HCT116 (cell line): ENCODE measurements at regions not wholly inside any gene's neighbourhood (a gene's known extent, or its start where the extent isn't known, plus 50 kb on each side); places are given as distances from the start of the nearest gene placed in this dataset.

Experiments used
- ATAC-seq: fragments of 200-7000 bp; cut with Tn5 transposase; 2 replicates; pipeline ENCODE4 v1.9.1; 2020; ENCODE audit warnings: mild to moderate bottlenecking, moderate library complexity
- BruUV-seq: library from RNA; stranded (reverse); fragments of 400-500 nt; replicated peaks from 2 replicates; lab custom pipeline; 2021; lab: Mats Ljungman, UMichigan
- CTCF ChIA-PET: fragments of 300-600 bp; sonication (Branson Sonifier 250); formaldehyde crosslinking; loops from one replicate; lab custom pipeline; 2021; ENCODE audit warnings: antibody characterized with exemption; lab: Charles Lee
- POLR2A ChIA-PET: fragments of 300-600, 350-600 bp; sonication (Branson Sonifier 250); formaldehyde crosslinking; loops from one replicate; lab custom pipeline; 2021; ENCODE audit warnings: antibody characterized with exemption; lab: Charles Lee
- RAD21 ChIA-PET, 2 experiments: fragments of 300-600 bp; sonication (Branson Sonifier 250); formaldehyde crosslinking; loops; one replicate each; lab custom pipeline; 2023; ENCODE audit warnings: low total read pairs in 2 of 2; ENCODE audit not compliant: uncharacterized antibody in 2 of 2, unreplicated experiment in 2 of 2, low non-redundant PET in 1 of 2; lab: Charles Lee
- DNase-seq: peaks from one replicate; pipeline ENCODE4 v3.0.0-alpha.2; 2010; ENCODE audit warnings: low read depth, low spot score
- H2AFZ ChIP-seq: fragments of 200-600 bp; shearing (Covaris generic), sonication (generic); 2 replicates; pipeline ENCODE4 v1.6.1; 2017; ENCODE audit warnings: low read depth, mixed run types, mixed read lengths, antibody characterized with exemption, low read length; ENCODE audit not compliant: poor library complexity, severe bottlenecking
- H3K27ac ChIP-seq: 2 replicates; pipeline ENCODE4 v1.5.1; 2012; ENCODE audit warnings: low read depth, low read length
- H3K27me3 ChIP-seq: fragments of 200-600 bp; sonication (generic); 2 replicates; pipeline ENCODE4 v1.6.1; 2016; ENCODE audit warnings: mixed run types, low read length, mixed read lengths; ENCODE audit not compliant: insufficient read depth
- H3K36me3 ChIP-seq, 2 experiments: fragments of 200-500 bp in 1 of 2; fragments of 200-600 bp in 1 of 2; sonication (Bioruptor generic) in 1 of 2; sonication (generic) in 1 of 2; 2 replicates each; pipeline versions ENCODE4 v1.5.1 to v1.6.1; 2014 to 2016; ENCODE audit warnings: low read length in 2 of 2, inconsistent platforms in 1 of 2, mixed read lengths in 1 of 2, mixed run types in 1 of 2; ENCODE audit not compliant: insufficient read depth in 2 of 2, control insufficient read depth in 1 of 2
- H3K4me1 ChIP-seq, 2 experiments: fragments of 200-600 bp in 1 of 2; sonication (generic) in 1 of 2; 2 replicates each; pipeline versions ENCODE4 v1.5.1 to v1.6.1; 2012 to 2017; ENCODE audit warnings: low read length in 2 of 2, inconsistent platforms in 1 of 2, mild to moderate bottlenecking in 1 of 2, mixed read lengths in 1 of 2, mixed run types in 1 of 2, moderate library complexity in 1 of 2; ENCODE audit not compliant: insufficient read depth in 2 of 2, control insufficient read depth in 1 of 2
- H3K4me2 ChIP-seq: fragments of 200-600 bp; sonication (generic); 2 replicates; pipeline ENCODE4 v1.6.1; 2017; ENCODE audit warnings: mixed run types, low read length, mixed read lengths
- H3K4me3 ChIP-seq, 2 experiments: fragments of 200-600 bp in 1 of 2; sonication (generic) in 1 of 2; replicated peaks in 1 of 2; 2 replicates each; pipeline ENCODE4 v1.5.1; 2011 to 2016; ENCODE audit warnings: low read length in 2 of 2, control low read depth in 1 of 2, low read depth in 1 of 2, mild to moderate bottlenecking in 1 of 2, mixed read lengths in 1 of 2, mixed run types in 1 of 2
- H3K79me2 ChIP-seq: fragments of 200-600 bp; sonication (generic); 2 replicates; pipeline ENCODE4 v1.6.1; 2017; ENCODE audit warnings: mild to moderate bottlenecking, mixed run types, low read length, moderate library complexity, mixed read lengths; ENCODE audit not compliant: insufficient read depth
- H3K9ac ChIP-seq: fragments of 200-600 bp; sonication (generic); 2 replicates; pipeline ENCODE4 v1.6.1; 2016; ENCODE audit warnings: low read length, mixed read lengths
- H3K9me2 ChIP-seq: fragments of 200-600 bp; sonication (generic), shearing (Covaris generic); 2 replicates; pipeline ENCODE4 v1.6.1; 2017; ENCODE audit warnings: mixed run types, mild to moderate bottlenecking, moderate library complexity; ENCODE audit not compliant: insufficient read depth
- H3K9me3 ChIP-seq, 2 experiments: fragments of 200-500 bp in 1 of 2; fragments of 200-600 bp in 1 of 2; sonication (Bioruptor generic) in 1 of 2; sonication (generic) in 1 of 2; 2 replicates each; pipeline ENCODE4 v1.6.1; 2014 to 2017; ENCODE audit warnings: low read length in 2 of 2, mixed read lengths in 2 of 2, inconsistent platforms in 1 of 2, low read depth in 1 of 2, mild to moderate bottlenecking in 1 of 2, mixed run types in 1 of 2, moderate library complexity in 1 of 2; ENCODE audit not compliant: control insufficient read depth in 1 of 2, insufficient read depth in 1 of 2
- H4K20me1 ChIP-seq: fragments of 200-600 bp; sonication (generic), shearing (Covaris generic); 2 replicates; pipeline ENCODE4 v1.6.1; 2017; ENCODE audit warnings: mixed run types, mild to moderate bottlenecking, moderate library complexity; ENCODE audit not compliant: insufficient read depth
- ATF3 ChIP-seq: IDR thresholded peaks from 2 replicates; pipeline ENCODE4 v1.6.1; 2012
- CBX3 ChIP-seq: IDR thresholded peaks from 2 replicates; pipeline ENCODE4 v1.6.1; 2012; ENCODE audit warnings: low read depth
- EGR1 ChIP-seq: IDR thresholded peaks from 2 replicates; pipeline ENCODE4 v1.6.1; 2012; ENCODE audit warnings: low read depth
- ELF1 ChIP-seq: IDR thresholded peaks from 2 replicates; pipeline ENCODE4 v1.6.1; 2012; ENCODE audit warnings: low read depth, borderline replicate concordance
- EZH2 ChIP-seq: fragments of 200-600 bp; sonication (generic); IDR thresholded peaks from 2 replicates; pipeline ENCODE4 v1.6.1; 2017; ENCODE audit warnings: antibody characterized with exemption, mixed run types
- EZH2phosphoT487 ChIP-seq: fragments of 200-600 bp; IDR thresholded peaks from 2 replicates; pipeline ENCODE4 v1.6.1; 2018; ENCODE audit warnings: antibody characterized with exemption, borderline replicate concordance
- FOSL1 ChIP-seq: IDR thresholded peaks from 2 replicates; pipeline ENCODE4 v1.6.1; 2012; ENCODE audit warnings: low read depth
- JUND ChIP-seq: IDR thresholded peaks from 2 replicates; pipeline ENCODE4 v1.6.1; 2012
- POLR2AphosphoS5 ChIP-seq: IDR thresholded peaks from 2 replicates; pipeline ENCODE4 v1.6.1; 2011; ENCODE audit warnings: mild to moderate bottlenecking, low read depth, low read length, moderate library complexity
- RAD21 ChIP-seq: IDR thresholded peaks from 2 replicates; pipeline ENCODE4 v1.6.1; 2012; ENCODE audit warnings: low read depth, mild to moderate bottlenecking
- SIN3A ChIP-seq: IDR thresholded peaks from 2 replicates; pipeline ENCODE4 v1.6.1; 2012; ENCODE audit warnings: low read depth
- SRF ChIP-seq: IDR thresholded peaks from 2 replicates; pipeline ENCODE4 v1.6.1; 2012; ENCODE audit warnings: low read depth
- TCF7L2 ChIP-seq: IDR thresholded peaks from 2 replicates; pipeline ENCODE4 v1.7.0; 2011; ENCODE audit warnings: borderline replicate concordance, inconsistent platforms; ENCODE audit not compliant: insufficient read depth, insufficient read length; ENCODE audit errors: extremely low read depth
- YY1 ChIP-seq: IDR thresholded peaks from 2 replicates; pipeline ENCODE4 v1.6.1; 2011; ENCODE audit warnings: low read length, low read depth, moderate library complexity, mild to moderate bottlenecking; ENCODE audit not compliant: insufficient replicate concordance; ENCODE audit errors: extremely low read depth
- ZBTB33 ChIP-seq: IDR thresholded peaks from 2 replicates; pipeline ENCODE4 v1.6.1; 2011; ENCODE audit warnings: mild to moderate bottlenecking, low read length, moderate library complexity; ENCODE audit not compliant: insufficient replicate concordance; ENCODE audit errors: extremely low read depth
- ZFX ChIP-seq: fragments of 450-650 bp; IDR thresholded peaks from 2 replicates; pipeline ENCODE4 v1.6.1; 2017
- intact Hi-C: fragments of 100-400 bp; cut with micrococcal nuclease; formaldehyde crosslinking; loops from 2 replicates; pipeline ENCODE4 v1.10.0; 2022
- TF ChIP-seq, protein P1 (sequence below), 3 experiments: fragments of 200-600 bp in 1 of 3; sonication (generic) in 1 of 3; IDR thresholded peaks in 2 of 3; conservative IDR thresholded peaks in 1 of 3; 2 replicates each; pipeline ENCODE4 v1.5.1; 2012 to 2017; ENCODE audit warnings: low read depth in 2 of 3, low read length in 2 of 3, antibody characterized with exemption in 1 of 3, borderline replicate concordance in 1 of 3, control low read depth in 1 of 3, mild to moderate bottlenecking in 1 of 3, mixed read lengths in 1 of 3, mixed run types in 1 of 3, moderate library complexity in 1 of 3; ENCODE audit not compliant: insufficient read depth in 1 of 3

- ATAC-seq (no peak), DNase-seq (no peak)
- CTCF ChIA-PET, result no interaction called here
- no peak for TF ChIP-seq JUND
- no peak for TF ChIP-seq POLR2AphosphoS5
- TF ChIP-seq ELF1, result no peak
- no peak for TF ChIP-seq ZBTB33
- TF ChIP-seq EZH2phosphoT487, result no peak
- TF ChIP-seq YY1, result no peak
- TF ChIP-seq, protein P1, sequence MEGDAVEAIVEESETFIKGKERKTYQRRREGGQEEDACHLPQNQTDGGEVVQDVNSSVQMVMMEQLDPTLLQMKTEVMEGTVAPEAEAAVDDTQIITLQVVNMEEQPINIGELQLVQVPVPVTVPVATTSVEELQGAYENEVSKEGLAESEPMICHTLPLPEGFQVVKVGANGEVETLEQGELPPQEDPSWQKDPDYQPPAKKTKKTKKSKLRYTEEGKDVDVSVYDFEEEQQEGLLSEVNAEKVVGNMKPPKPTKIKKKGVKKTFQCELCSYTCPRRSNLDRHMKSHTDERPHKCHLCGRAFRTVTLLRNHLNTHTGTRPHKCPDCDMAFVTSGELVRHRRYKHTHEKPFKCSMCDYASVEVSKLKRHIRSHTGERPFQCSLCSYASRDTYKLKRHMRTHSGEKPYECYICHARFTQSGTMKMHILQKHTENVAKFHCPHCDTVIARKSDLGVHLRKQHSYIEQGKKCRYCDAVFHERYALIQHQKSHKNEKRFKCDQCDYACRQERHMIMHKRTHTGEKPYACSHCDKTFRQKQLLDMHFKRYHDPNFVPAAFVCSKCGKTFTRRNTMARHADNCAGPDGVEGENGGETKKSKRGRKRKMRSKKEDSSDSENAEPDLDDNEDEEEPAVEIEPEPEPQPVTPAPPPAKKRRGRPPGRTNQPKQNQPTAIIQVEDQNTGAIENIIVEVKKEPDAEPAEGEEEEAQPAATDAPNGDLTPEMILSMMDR (IDR thresholded peaks at IDR 0.05 in 2 of 3, conservative IDR thresholded peaks at IDR 0.05 in 1 of 3; ENCODE audit: borderline replicate concordance in 1 of 3, insufficient read depth in 1 of 3, low read depth in 2 of 3, low read length in 2 of 3), result no peak
- no peak for TF ChIP-seq EZH2
- TF ChIP-seq CBX3, result no peak
- TF ChIP-seq TCF7L2, result no peak
- TF ChIP-seq SRF, result no peak
- TF ChIP-seq ATF3, result no peak
- TF ChIP-seq EGR1, result no peak
- no peak for TF ChIP-seq RAD21
- no peak for TF ChIP-seq ZFX
- no peak for TF ChIP-seq SIN3A
- no peak for TF ChIP-seq FOSL1
- RAD21 ChIA-PET, result no interaction called here
- Histone ChIP-seq H3K4me3 (no peak overlapping the region), H3K27me3 (no peaks in the 10 kb centered on the region), H3K79me2 (no peaks in the 10 kb centered on the region), H2AFZ (no peak overlapping the region), H4K20me1 (no peaks in the 10 kb centered on the region), H3K4me1 (peaks cover 0 to 5% of the 10 kb centered on the region in 2 experiments; a peak in 1 of 4 replicates), H3K36me3 (no peaks in the 10 kb centered on the region), H3K9ac (no peak overlapping the region), H3K27ac (no peak overlapping the region), H3K4me2 (no peak overlapping the region), H3K9me2 (no peaks in the 10 kb centered on the region), H3K9me3 (no peaks in the 10 kb centered on the region)
- intact Hi-C loops, result no loop called here
- BruUV-seq, result no TSS peak
- POLR2A ChIA-PET, result no interaction called here
Observed at GRCh38 chr6:105458551-105458950, 55.7 kb upstream of the PREP start.
